Activated T-cell treated with anti-CD3 and anti-CD28 coated beads, Interleukin-2, amount 50 U/mL, for 72 hours (primary cell): ENCODE measurements at regions not wholly inside any gene's neighbourhood (a gene's known extent, or its start where the extent isn't known, plus 50 kb on each side); places are given as distances from the start of the nearest gene placed in this dataset.

Experiments
- ATAC-seq, 2 donors: fragments of 150-1000 bp; cut with Tn5 transposase; replicated peaks in 1 of 2; 2 replicates each; pipeline ENCODE4 v1.10.0; 2021; ENCODE audit warnings: moderate library complexity in 2 of 2, mild to moderate bottlenecking in 1 of 2
- DNase-seq, 2 donors: peaks; one replicate each; pipeline ENCODE4 v3.0.0; 2021 to 2022; ENCODE audit warnings: mixed read lengths in 1 of 2
- H3K27ac Mint-ChIP-seq: one replicate; pipeline ENCODE4 v1.8.0; 2022; ENCODE audit warnings: mild to moderate bottlenecking, moderate library complexity, mixed read lengths
- H3K27me3 Mint-ChIP-seq: one replicate; pipeline ENCODE4 v1.8.0; 2022; ENCODE audit warnings: low read depth, mixed read lengths
- H3K36me3 Mint-ChIP-seq, 2 donors: one replicate each; pipeline ENCODE4 v1.8.0; 2022; ENCODE audit warnings: mixed read lengths in 2 of 2, mild to moderate bottlenecking in 1 of 2; ENCODE audit not compliant: insufficient read depth in 2 of 2
- H3K4me1 Mint-ChIP-seq: one replicate; pipeline ENCODE4 v1.8.0; 2022; ENCODE audit warnings: low read depth, mixed read lengths
- H3K4me3 Mint-ChIP-seq, 2 donors: one replicate each; pipeline ENCODE4 v1.8.0; 2022; ENCODE audit warnings: mild to moderate bottlenecking in 2 of 2, mixed read lengths in 2 of 2, moderate library complexity in 2 of 2
- H3K9me3 Mint-ChIP-seq, 2 donors: one replicate each; pipeline ENCODE4 v1.8.0; 2022; ENCODE audit warnings: mixed read lengths in 2 of 2

DNA sequence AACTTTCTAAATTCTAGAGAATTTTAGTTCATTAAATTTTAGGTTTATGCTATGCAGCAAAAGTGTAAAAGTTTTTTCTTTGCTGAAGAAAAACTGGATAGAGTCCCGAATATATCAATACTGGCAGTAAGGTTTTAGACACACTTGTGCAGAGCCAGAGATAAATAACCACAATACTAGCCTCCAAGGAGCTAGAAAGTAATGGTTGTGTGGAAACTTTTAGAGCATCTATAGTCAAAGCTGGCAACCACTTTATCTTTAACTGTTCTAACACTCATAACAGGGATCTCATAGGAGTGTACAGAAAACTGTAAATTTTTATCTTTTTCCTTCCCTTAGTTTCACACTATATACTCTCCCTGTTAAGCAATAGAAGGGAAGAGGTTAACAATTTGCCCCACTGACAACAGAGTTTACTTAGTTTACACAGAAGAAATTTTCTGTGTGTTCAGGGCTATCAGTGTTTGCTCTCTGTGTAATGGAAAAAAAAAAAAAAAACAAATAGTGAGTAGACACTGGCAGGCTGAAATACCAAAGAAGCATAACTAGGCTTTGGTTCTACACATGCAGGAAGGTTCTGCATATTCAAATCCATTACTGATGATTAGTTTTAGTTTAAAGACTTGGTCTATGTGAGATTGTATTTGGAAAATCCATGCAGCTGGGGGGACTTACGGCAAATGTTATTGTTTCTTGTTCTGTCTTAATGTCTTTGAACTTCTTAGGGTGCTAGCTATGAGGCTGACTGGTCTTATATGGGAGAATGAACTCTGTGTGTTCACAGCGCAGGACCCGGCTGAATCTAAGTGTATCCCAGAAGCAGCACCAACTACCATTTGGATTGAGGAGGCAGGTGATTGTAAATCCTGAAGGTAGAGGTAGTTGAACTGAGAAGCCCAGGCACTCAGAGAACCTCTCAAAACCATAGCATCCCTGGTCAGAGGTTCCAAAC, 187.6 kb downstream of the PCSK1 start:
- no peak for ATAC-seq
- no peak overlapping the region for H3K4me3 Mint-ChIP-seq
- H3K27me3 Mint-ChIP-seq, result peaks cover 42% of the 10 kb centered on the region

GRCh38 chr5:96244696-96245095, 188.4 kb downstream of the PCSK1 start:
- Mint-ChIP-seq H3K9me3 (no peaks in the 10 kb centered on the region), H3K4me3 (no peak overlapping the region), H3K36me3 (no peaks in the 10 kb centered on the region), H3K4me1 (no peaks in the 10 kb centered on the region), H3K27ac (no peak overlapping the region), H3K27me3 (peaks cover 34% of the 10 kb centered on the region)
- ATAC-seq, result no peak
- no peak for DNase-seq

More for the DNA sequence above, 187.6 kb downstream of the PCSK1 start:
- Mint-ChIP-seq H3K36me3 (no peaks in the 10 kb centered on the region), H3K4me1 (no peaks in the 10 kb centered on the region), H3K27ac (no peak overlapping the region), H3K9me3 (no peaks in the 10 kb centered on the region)
- DNase-seq, result no peak

GRCh38 chr5:96243862-96244261, 189.2 kb downstream of the PCSK1 start:
- Mint-ChIP-seq H3K4me1 (no peaks in the 10 kb centered on the region), H3K27me3 (peaks cover 33% of the 10 kb centered on the region), H3K4me3 (no peak overlapping the region), H3K27ac (no peak overlapping the region), H3K36me3 (no peaks in the 10 kb centered on the region), H3K9me3 (no peaks in the 10 kb centered on the region)
- no peak for DNase-seq
- no peak for ATAC-seq

GRCh38 chr5:96243203-96243602, 189.8 kb downstream of the PCSK1 start:
- Mint-ChIP-seq H3K36me3 (no peaks in the 10 kb centered on the region), H3K27ac (no peak overlapping the region), H3K4me1 (no peaks in the 10 kb centered on the region), H3K27me3 (peaks cover 30% of the 10 kb centered on the region), H3K4me3 (no peak overlapping the region), H3K9me3 (no peaks in the 10 kb centered on the region)
- DNase-seq (no peak), ATAC-seq (no peak)

- Mint-ChIP-seq H3K36me3 (no peaks in the 10 kb centered on the region), H3K27ac (no peak overlapping the region), H3K4me1 (no peaks in the 10 kb centered on the region), H3K9me3 (no peaks in the 10 kb centered on the region), H3K4me3 (no peak overlapping the region), H3K27me3 (peaks cover 29% of the 10 kb centered on the region)
- no peak for ATAC-seq
- DNase-seq, result no peak
These were observed 190.5 kb downstream of the PCSK1 start for GRCh38 chr5:96242571-96242970.

- Mint-ChIP-seq H3K4me1 (no peaks in the 10 kb centered on the region), H3K36me3 (no peaks in the 10 kb centered on the region), H3K27me3 (peaks cover 30% of the 10 kb centered on the region), H3K9me3 (no peaks in the 10 kb centered on the region), H3K4me3 (no peak overlapping the region), H3K27ac (no peak overlapping the region)
- DNase-seq, result no peak
- no peak for ATAC-seq
These were observed 196.2 kb downstream of the PCSK1 start for GRCh38 chr5:96236831-96237230.

DNA sequence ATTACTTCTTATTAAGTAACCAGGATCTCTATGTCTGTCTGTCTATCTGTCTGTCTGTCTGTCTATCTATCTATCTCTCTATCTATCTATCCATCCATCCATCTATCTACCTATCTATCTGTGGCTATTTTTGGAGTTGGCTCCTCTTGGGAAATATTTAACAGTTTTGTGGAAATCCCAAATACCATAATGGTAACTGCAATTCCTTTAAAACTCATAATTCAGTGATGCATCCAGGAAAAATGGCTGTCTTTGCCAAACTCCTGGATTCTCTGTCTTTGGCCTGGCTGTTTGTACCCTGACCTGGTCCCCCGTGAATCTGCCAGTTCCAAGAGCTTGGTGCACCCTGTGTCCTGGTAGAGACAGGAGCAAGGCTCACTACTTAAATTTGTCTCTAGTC, 197.0 kb downstream of the PCSK1 start:
- DNase-seq, result no peak
- H3K9me3 Mint-ChIP-seq, result peaks cover 0 to 2% of the 10 kb centered on the region in 2 donors
- H3K27me3 Mint-ChIP-seq, result peaks cover 35% of the 10 kb centered on the region
- no peak for ATAC-seq
- H3K4me3 Mint-ChIP-seq, result no peak overlapping the region
- no peaks in the 10 kb centered on the region for H3K4me1 Mint-ChIP-seq
- H3K27ac Mint-ChIP-seq, result no peak overlapping the region
- H3K36me3 Mint-ChIP-seq, result no peaks in the 10 kb centered on the region

- no peak for ATAC-seq
- Mint-ChIP-seq H3K4me1 (no peaks in the 10 kb centered on the region), H3K4me3 (no peak overlapping the region), H3K36me3 (no peaks in the 10 kb centered on the region), H3K27ac (no peak overlapping the region), H3K9me3 (peaks cover 0 to 2% of the 10 kb centered on the region in 2 donors), H3K27me3 (peaks cover 43% of the 10 kb centered on the region)
- DNase-seq, result no peak
These were observed 197.8 kb downstream of the PCSK1 start for GRCh38 chr5:96235008-96235910.

DNA sequence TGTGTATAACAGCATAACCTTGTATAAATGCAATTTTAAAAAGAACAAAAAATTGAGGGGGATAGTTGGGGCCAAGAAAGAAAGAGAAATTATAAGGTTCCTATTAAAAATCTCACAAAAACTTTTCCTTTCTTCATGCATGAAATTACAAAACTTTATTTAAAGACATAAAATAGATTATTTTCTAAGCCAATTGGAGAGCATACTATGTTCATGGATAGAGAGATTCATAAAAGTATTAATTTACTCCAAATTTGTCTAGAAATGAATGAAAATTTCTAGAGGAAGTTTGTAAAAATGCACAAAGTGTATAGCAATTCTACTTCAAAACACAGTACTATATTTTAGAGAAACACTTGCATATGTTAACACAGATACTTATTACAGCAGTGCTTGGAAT, 200.4 kb downstream of the PCSK1 start:
- Mint-ChIP-seq H3K4me3 (no peak overlapping the region), H3K27me3 (peaks cover 57% of the 10 kb centered on the region), H3K9me3 (peaks cover 0 to 2% of the 10 kb centered on the region in 2 donors), H3K4me1 (peaks cover 6% of the 10 kb centered on the region), H3K27ac (no peak overlapping the region), H3K36me3 (no peaks in the 10 kb centered on the region)
- DNase-seq (no peak), ATAC-seq (no peak)

- ATAC-seq, result no peak
- no peak for DNase-seq
- no peak overlapping the region for H3K27ac Mint-ChIP-seq
- H3K4me1 Mint-ChIP-seq, result peaks cover 6% of the 10 kb centered on the region
- H3K9me3 Mint-ChIP-seq, result peaks cover 0 to 2% of the 10 kb centered on the region in 2 donors
- no peak overlapping the region for H3K4me3 Mint-ChIP-seq
- no peaks in the 10 kb centered on the region for H3K36me3 Mint-ChIP-seq
- H3K27me3 Mint-ChIP-seq, result peaks cover 58% of the 10 kb centered on the region
These were observed 203.9 kb downstream of the PCSK1 start for GRCh38 chr5:96229188-96229587.

DNA sequence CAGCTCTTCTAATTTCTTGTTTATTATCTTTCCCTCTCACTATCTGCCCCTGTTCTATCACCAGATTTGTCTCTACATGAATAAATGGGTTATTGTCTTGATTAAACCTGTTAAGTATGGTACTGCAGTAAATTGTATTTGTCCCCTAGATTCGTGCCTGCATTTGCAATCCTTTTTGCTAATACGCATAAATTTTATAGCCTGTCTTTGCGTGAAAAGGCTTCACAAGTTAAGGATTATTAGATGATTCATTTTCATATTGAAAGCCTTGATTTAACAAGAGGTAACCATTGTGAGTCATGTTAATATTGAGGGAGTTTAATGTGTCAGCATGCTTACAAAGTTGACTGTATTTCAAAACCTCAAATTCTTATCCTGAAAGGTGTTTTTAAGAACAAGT, 204.6 kb downstream of the PCSK1 start:
- Mint-ChIP-seq H3K9me3 (peaks cover 0 to 2% of the 10 kb centered on the region in 2 donors), H3K27ac (peak overlapping the region; percentile 4), H3K4me3 (peak overlapping the region in 1 of 2 donors; percentile 33), H3K36me3 (no peaks in the 10 kb centered on the region), H3K4me1 (peaks cover 6% of the 10 kb centered on the region), H3K27me3 (peaks cover 63% of the 10 kb centered on the region)
- no peak for DNase-seq
- peak in 1 of 2 donors; percentile 47 for ATAC-seq

- Mint-ChIP-seq H3K27me3 (peaks cover 65% of the 10 kb centered on the region), H3K4me3 (no peak overlapping the region), H3K9me3 (peaks cover 0 to 2% of the 10 kb centered on the region in 2 donors), H3K4me1 (peaks cover 6% of the 10 kb centered on the region), H3K27ac (no peak overlapping the region), H3K36me3 (no peaks in the 10 kb centered on the region)
- DNase-seq (no peak), ATAC-seq (no peak)
These were observed 205.1 kb downstream of the PCSK1 start for GRCh38 chr5:96227957-96228356.

GRCh38 chr5:96226941-96227552, 206.0 kb downstream of the PCSK1 start:
- Mint-ChIP-seq H3K36me3 (peaks cover 0 to 2% of the 10 kb centered on the region in 2 donors), H3K27ac (no peak overlapping the region), H3K27me3 (peaks cover 69% of the 10 kb centered on the region), H3K4me1 (peaks cover 6% of the 10 kb centered on the region), H3K9me3 (peaks cover 2 to 5% of the 10 kb centered on the region in 2 donors), H3K4me3 (no peak overlapping the region)
- ATAC-seq, result no peak
- no peak for DNase-seq
